SH-SY5Y (cell line): ENCODE measurements at regions not wholly inside any gene's neighbourhood (a gene's known extent, or its start where the extent isn't known, plus 50 kb on each side); places are given as distances from the start of the nearest gene placed in this dataset.

Source experiments
- GATA2 ChIP-seq: IDR thresholded peaks from 2 replicates; pipeline ENCODE4 v1.6.1; 2011; ENCODE audit warnings: mild to moderate bottlenecking, low read depth, low read length
- GATA3 ChIP-seq: IDR thresholded peaks from 2 replicates; pipeline ENCODE4 v1.6.1; 2011; ENCODE audit warnings: low read depth, mild to moderate bottlenecking, low read length, moderate library complexity

DNA sequence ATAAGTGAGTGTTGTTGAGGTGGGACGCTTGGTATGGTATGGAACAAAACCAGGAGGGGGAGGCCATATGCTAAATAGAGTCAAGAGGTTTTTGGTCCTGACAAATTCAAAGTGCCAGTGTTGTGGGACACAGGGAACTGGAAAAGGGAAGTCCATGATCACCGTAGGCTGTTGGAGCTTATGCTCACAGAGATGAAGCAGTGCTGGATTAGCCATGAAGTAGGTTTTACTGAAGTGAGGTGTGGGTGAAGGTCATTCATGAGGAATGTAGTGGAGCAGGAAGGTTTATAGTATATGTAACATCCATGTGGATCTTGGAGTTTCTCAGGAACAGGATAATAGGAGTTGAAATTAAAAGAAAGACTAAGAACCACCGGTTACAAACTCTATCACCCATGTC is 256.1 kb upstream of the PITX2 start:
- TF ChIP-seq GATA3 (no peak), GATA2 (no peak)
